Thoracic aorta (tissue), 2 donors: ENCODE measurements at regions not wholly inside any gene's neighbourhood (a gene's known extent, or its start where the extent isn't known, plus 50 kb on each side); places are given as distances from the start of the nearest gene placed in this dataset.

Experiments used
- ATAC-seq: fragments of 150-250 bp; one replicate; pipeline ENCODE4 v1.8.0; 2017; ENCODE audit warnings: low read depth; ENCODE audit not compliant: insufficient number of reproducible peaks, low FRiP score
- DNase-seq: peaks from one replicate; pipeline ENCODE4 v3.0.0-alpha.2; 2020; ENCODE audit warnings: low spot score
- H3K27ac ChIP-seq, 2 donors: fragments of 200-600 bp; sonication (generic); 1 replicate in 1 of 2; 2 replicates in 1 of 2; pipeline ENCODE4 v1.5.1; 2016; ENCODE audit warnings: mild to moderate bottlenecking in 2 of 2, moderate library complexity in 2 of 2
- H3K27me3 ChIP-seq: fragments of 200-600 bp; sonication (generic); replicated peaks from 2 replicates; pipeline ENCODE4 v1.6.0; 2016; ENCODE audit warnings: mild to moderate bottlenecking; ENCODE audit not compliant: insufficient read depth
- H3K36me3 ChIP-seq: fragments of 200-600 bp; sonication (generic); one replicate; pipeline ENCODE4 v1.5.1; 2016
- H3K4me1 ChIP-seq, 2 donors: fragments of 200-600 bp; sonication (generic); 1 replicate in 1 of 2; 2 replicates in 1 of 2; pipeline versions ENCODE4 v1.5.1 to v1.6.0; 2016; ENCODE audit warnings: low read depth in 2 of 2, mild to moderate bottlenecking in 1 of 2; ENCODE audit not compliant: control insufficient read depth in 1 of 2
- H3K4me3 ChIP-seq: fragments of 200-600 bp; sonication (generic); 2 replicates; pipeline ENCODE4 v1.5.1; 2016; ENCODE audit warnings: mild to moderate bottlenecking
- H3K9me3 ChIP-seq: fragments of 200-600 bp; sonication (generic); 2 replicates; pipeline ENCODE4 v1.5.1; 2016
- TF ChIP-seq, protein P1 (sequence below): fragments of 200-600 bp; sonication (generic); IDR thresholded peaks from one replicate; pipeline ENCODE4 v1.5.1; 2019; ENCODE audit warnings: antibody characterized with exemption

DNA sequence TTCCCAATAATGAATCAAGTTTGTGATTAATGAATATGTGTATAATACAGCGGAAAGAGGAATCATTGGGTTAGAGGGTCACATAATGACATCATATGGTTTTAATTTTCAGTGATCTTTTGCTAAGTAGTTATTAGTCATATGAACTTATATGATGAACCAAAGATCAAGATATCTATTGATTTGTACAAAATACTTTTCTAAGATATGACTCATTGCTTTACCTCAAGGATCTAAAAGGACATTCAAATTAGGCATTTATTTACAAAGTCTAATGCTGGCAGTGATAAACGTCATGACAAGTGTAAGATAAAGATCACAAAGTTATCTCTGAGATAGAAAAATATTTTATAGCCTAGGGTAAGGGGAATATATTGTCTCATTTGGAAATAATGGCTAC lies 417.8 kb downstream of the RPL10L start:
- Histone ChIP-seq H3K27me3 (no peaks in the 10 kb centered on the region), H3K36me3 (no peaks in the 10 kb centered on the region), H3K4me1 (no peaks in the 10 kb centered on the region), H3K4me3 (no peak overlapping the region), H3K27ac (no peak overlapping the region), H3K9me3 (no peaks in the 10 kb centered on the region)
- ATAC-seq = no peak
- no peak for DNase-seq
- TF ChIP-seq, protein P1, sequence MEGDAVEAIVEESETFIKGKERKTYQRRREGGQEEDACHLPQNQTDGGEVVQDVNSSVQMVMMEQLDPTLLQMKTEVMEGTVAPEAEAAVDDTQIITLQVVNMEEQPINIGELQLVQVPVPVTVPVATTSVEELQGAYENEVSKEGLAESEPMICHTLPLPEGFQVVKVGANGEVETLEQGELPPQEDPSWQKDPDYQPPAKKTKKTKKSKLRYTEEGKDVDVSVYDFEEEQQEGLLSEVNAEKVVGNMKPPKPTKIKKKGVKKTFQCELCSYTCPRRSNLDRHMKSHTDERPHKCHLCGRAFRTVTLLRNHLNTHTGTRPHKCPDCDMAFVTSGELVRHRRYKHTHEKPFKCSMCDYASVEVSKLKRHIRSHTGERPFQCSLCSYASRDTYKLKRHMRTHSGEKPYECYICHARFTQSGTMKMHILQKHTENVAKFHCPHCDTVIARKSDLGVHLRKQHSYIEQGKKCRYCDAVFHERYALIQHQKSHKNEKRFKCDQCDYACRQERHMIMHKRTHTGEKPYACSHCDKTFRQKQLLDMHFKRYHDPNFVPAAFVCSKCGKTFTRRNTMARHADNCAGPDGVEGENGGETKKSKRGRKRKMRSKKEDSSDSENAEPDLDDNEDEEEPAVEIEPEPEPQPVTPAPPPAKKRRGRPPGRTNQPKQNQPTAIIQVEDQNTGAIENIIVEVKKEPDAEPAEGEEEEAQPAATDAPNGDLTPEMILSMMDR = no peak

DNA sequence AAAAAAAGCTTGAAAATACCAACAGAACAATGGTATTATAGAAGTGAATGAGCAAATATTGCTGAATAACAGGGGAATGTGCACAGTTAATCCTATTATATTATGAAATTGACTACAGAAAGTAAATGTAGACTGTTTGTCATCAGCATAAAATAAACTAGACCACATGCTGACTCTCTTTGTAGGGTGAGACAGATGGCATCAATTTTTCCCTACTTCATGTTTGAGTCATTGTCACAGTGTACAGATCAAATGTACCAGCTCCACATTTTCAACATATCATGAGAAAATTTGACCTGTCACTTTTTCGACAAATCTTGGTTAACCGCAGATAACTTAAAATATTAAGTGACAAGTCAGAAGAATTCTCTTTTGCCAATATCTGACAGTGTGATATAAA lies 421.0 kb downstream of the RPL10L start:
- no peak for DNase-seq
- Histone ChIP-seq H3K4me1 (no peaks in the 10 kb centered on the region), H3K4me3 (no peak overlapping the region), H3K9me3 (no peaks in the 10 kb centered on the region), H3K36me3 (no peaks in the 10 kb centered on the region), H3K27ac (no peak overlapping the region), H3K27me3 (no peaks in the 10 kb centered on the region)
- ATAC-seq = no peak
- TF ChIP-seq, protein P1 = no peak

DNA sequence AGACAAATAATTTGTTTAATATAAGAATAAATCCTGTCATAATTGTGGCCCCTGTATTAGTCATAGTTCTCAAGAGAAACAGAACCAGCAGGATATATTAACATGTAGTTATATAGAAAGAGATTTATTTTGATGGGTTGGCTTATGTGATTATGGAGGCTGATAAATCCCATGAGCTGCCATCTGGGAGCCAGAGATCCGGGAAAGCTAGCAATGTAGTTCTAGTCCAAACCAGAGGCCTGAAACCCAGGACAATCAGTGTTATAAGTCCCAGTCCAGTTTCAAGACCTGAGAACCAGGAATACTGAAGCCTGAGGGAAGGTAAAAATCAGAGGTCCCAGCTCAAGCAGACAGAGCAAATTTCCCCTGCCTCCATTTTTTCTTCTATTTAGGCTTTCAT lies 435.8 kb downstream of the RPL10L start:
- H3K4me1 ChIP-seq = no peaks in the 10 kb centered on the region
- no peaks in the 10 kb centered on the region for H3K9me3 ChIP-seq
- DNase-seq = no peak
- no peak for ATAC-seq
- H3K36me3 ChIP-seq = no peaks in the 10 kb centered on the region
- H3K27me3 ChIP-seq = no peaks in the 10 kb centered on the region
- H3K4me3 ChIP-seq = no peak overlapping the region
- H3K27ac ChIP-seq = no peak overlapping the region
- TF ChIP-seq, protein P1 = no peak

DNA sequence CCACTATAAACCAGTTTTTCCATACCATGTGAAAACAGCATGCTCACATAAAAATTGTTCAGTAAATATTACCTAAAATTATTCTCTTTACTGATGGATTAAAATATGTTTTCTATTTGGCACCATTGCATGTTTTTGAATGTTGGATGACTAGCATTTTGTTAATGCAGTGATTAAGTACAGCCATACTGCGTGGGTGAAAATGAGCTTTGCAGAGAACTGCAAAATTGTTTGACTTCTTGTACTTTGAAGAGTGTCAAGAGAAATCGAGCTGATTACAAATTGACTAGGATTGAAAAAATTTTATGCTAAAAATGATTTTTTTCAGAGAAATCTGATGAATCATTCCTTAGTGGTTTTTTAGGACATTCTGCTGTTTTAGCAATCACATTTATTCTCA lies 452.9 kb downstream of the RPL10L start:
- H3K4me3 ChIP-seq = no peak overlapping the region
- DNase-seq (no peak), ATAC-seq (no peak)
- no peak overlapping the region for H3K27ac ChIP-seq
- H3K36me3 ChIP-seq = no peaks in the 10 kb centered on the region
- TF ChIP-seq, protein P1 = no peak
- H3K4me1 ChIP-seq = no peaks in the 10 kb centered on the region
- no peaks in the 10 kb centered on the region for H3K9me3 ChIP-seq
- no peaks in the 10 kb centered on the region for H3K27me3 ChIP-seq

DNA sequence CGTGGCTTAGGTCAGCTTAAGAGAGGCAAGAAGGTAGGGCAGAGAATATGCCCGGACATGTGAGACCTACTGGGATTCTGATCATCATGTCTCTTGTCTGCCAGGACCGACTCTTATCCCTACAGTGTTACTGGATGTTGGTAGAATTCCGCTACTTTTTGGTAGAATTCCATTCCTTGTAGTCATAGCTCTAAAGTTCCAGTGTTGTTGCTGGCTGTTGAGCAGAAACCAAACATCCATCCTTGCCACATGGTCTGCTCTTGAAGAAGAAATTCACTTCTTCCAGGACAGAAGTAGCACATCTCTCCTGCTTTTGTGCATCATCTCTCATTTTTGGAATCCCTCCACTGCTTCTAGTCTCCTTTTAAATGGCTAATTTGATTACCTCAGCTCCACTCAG lies 453.7 kb downstream of the RPL10L start:
- DNase-seq (no peak), ATAC-seq (no peak)
- Histone ChIP-seq H3K4me3 (no peak overlapping the region), H3K36me3 (no peaks in the 10 kb centered on the region), H3K9me3 (no peaks in the 10 kb centered on the region), H3K27ac (no peak overlapping the region), H3K27me3 (no peaks in the 10 kb centered on the region), H3K4me1 (no peaks in the 10 kb centered on the region)
- TF ChIP-seq, protein P1 = no peak
